H1 (cell line): ENCODE measurements at regions not wholly inside any gene's neighbourhood (a gene's known extent, or its start where the extent isn't known, plus 50 kb on each side); places are given as distances from the start of the nearest gene placed in this dataset.

Experiments
- CTCF ChIA-PET: fragments of 300-600 bp; sonication (Branson Sonifier 250); formaldehyde crosslinking; loops from one replicate; lab custom pipeline; 2021; ENCODE audit not compliant: partially characterized antibody; lab: Charles Lee
- POLR2A ChIA-PET: fragments of 300-600 bp; sonication (Branson Sonifier 250); formaldehyde crosslinking; loops from one replicate; lab custom pipeline; 2021; ENCODE audit warnings: inconsistent platforms; ENCODE audit not compliant: partially characterized antibody; lab: Charles Lee
- DNase-seq, 2 experiments: peaks; one replicate each; pipeline versions ENCODE4 v3.0.0 to v3.0.0-alpha.2; 2010 to 2022; ENCODE audit warnings: low spot score in 2 of 2, low read depth in 1 of 2, mixed read lengths in 1 of 2
- FAIRE-seq: peaks from 2 replicates; lab custom pipeline; 2011; peaks lifted over from hg19 to GRCh38; lab: Jason Lieb, UNC
- H2AFZ ChIP-seq: 2 replicates; pipeline ENCODE4 v1.8.1; 2012; ENCODE audit warnings: low read length, inconsistent platforms
- H2AK5ac ChIP-seq: 2 replicates; pipeline ENCODE4 v1.6.1; 2013; ENCODE audit warnings: low read depth, low read length
- H2BK120ac ChIP-seq: replicated peaks from 2 replicates; pipeline ENCODE3; 2013; ENCODE audit warnings: low read depth, low read length, inconsistent platforms
- H2BK12ac ChIP-seq: 2 replicates; pipeline ENCODE4 v1.6.1; 2013; ENCODE audit warnings: low read depth, low read length
- H2BK15ac ChIP-seq: 2 replicates; pipeline ENCODE4 v1.6.1; 2013; ENCODE audit warnings: low read length
- H2BK20ac ChIP-seq: 2 replicates; pipeline ENCODE4 v1.6.1; 2013; ENCODE audit warnings: low read length
- H2BK5ac ChIP-seq: 2 replicates; pipeline ENCODE4 v1.6.1; 2013; ENCODE audit warnings: low read depth, low read length
- H3K14ac ChIP-seq: 2 replicates; pipeline ENCODE4 v1.6.1; 2013; ENCODE audit warnings: inconsistent platforms; ENCODE audit not compliant: insufficient read length
- H3K18ac ChIP-seq: 2 replicates; pipeline ENCODE4 v1.6.1; 2013; ENCODE audit warnings: low read length; ENCODE audit errors: extremely low read depth
- H3K23ac ChIP-seq: 2 replicates; pipeline ENCODE4 v1.6.1; 2013; ENCODE audit warnings: inconsistent platforms; ENCODE audit not compliant: insufficient read length
- H3K23me2 ChIP-seq: 2 replicates; pipeline ENCODE4 v1.6.1; 2013; ENCODE audit warnings: low read depth, low read length
- H3K27ac ChIP-seq: 2 replicates; pipeline ENCODE4 v1.6.1; 2011; ENCODE audit warnings: low read depth, low read length, inconsistent platforms
- H3K27me3 ChIP-seq, 4 experiments: replicated peaks in 1 of 4; 1 replicate in 1 of 4; 2 replicates in 3 of 4; pipeline versions ENCODE4 v1.6.1 to v1.8.1; 2011 to 2013; ENCODE audit warnings: low read length in 3 of 4, mild to moderate bottlenecking in 3 of 4, inconsistent platforms in 2 of 4, mixed read lengths in 2 of 4, moderate library complexity in 1 of 4; ENCODE audit not compliant: control insufficient read depth in 3 of 4, insufficient read depth in 3 of 4; ENCODE audit errors: extremely low read depth in 1 of 4
- H3K36me3 ChIP-seq, 4 experiments: 2 replicates each; pipeline versions ENCODE4 v1.6.1 to v1.8.1; 2011 to 2013; ENCODE audit warnings: mild to moderate bottlenecking in 4 of 4, low read length in 3 of 4, moderate library complexity in 2 of 4, control low read depth in 1 of 4, inconsistent platforms in 1 of 4; ENCODE audit not compliant: insufficient read depth in 4 of 4, control insufficient read depth in 2 of 4
- H3K4ac ChIP-seq: replicated peaks from 2 replicates; pipeline ENCODE3; 2013; ENCODE audit warnings: low read length, low read depth, mixed read lengths, inconsistent platforms; ENCODE audit not compliant: insufficient read length
- H3K4me1 ChIP-seq, 4 experiments: replicated peaks in 1 of 4; 1 replicate in 1 of 4; 2 replicates in 3 of 4; pipeline versions ENCODE4 v1.6.1 to v1.8.1; 2011 to 2013; ENCODE audit warnings: low read length in 3 of 4, inconsistent platforms in 2 of 4, mixed read lengths in 1 of 4; ENCODE audit not compliant: insufficient read depth in 4 of 4, control insufficient read depth in 3 of 4
- H3K4me2 ChIP-seq, 2 experiments: 2 replicates each; pipeline versions ENCODE4 v1.6.1 to v1.8.1; 2011 to 2013; ENCODE audit warnings: low read depth in 2 of 2, low read length in 2 of 2, control low read depth in 1 of 2, inconsistent platforms in 1 of 2, mild to moderate bottlenecking in 1 of 2; ENCODE audit not compliant: insufficient read depth in 1 of 2
- H3K4me3 ChIP-seq, 4 experiments: fragments of 200-600, 300-600 bp in 1 of 4; sonication (generic), shearing (Covaris generic), sonication (Bioruptor Twin) in 1 of 4; 2 replicates each; pipeline versions ENCODE4 v1.5.1 to v1.8.1; 2011 to 2016; ENCODE audit warnings: low read length in 4 of 4, low read depth in 3 of 4, control low read depth in 2 of 4, inconsistent platforms in 2 of 4, mild to moderate bottlenecking in 2 of 4, mixed read lengths in 1 of 4, moderate library complexity in 1 of 4; ENCODE audit not compliant: insufficient read depth in 2 of 4; ENCODE audit errors: extremely low read depth in 1 of 4
- H3K56ac ChIP-seq: replicated peaks from 2 replicates; pipeline ENCODE3; 2013; ENCODE audit warnings: low read depth, mild to moderate bottlenecking, mixed read lengths, low read length, inconsistent platforms; ENCODE audit not compliant: insufficient read length
- H3K79me1 ChIP-seq: 2 replicates; pipeline ENCODE4 v1.6.1; 2013; ENCODE audit warnings: low read depth, low read length, control low read depth
- H3K79me2 ChIP-seq, 2 experiments: 2 replicates each; pipeline versions ENCODE4 v1.6.1 to v1.8.1; 2012 to 2013; ENCODE audit warnings: low read length in 2 of 2, mild to moderate bottlenecking in 2 of 2, inconsistent platforms in 1 of 2; ENCODE audit not compliant: insufficient read depth in 2 of 2, control insufficient read depth in 1 of 2
- H3K9ac ChIP-seq, 4 experiments: replicated peaks in 1 of 4; 1 replicate in 1 of 4; 2 replicates in 3 of 4; pipeline versions ENCODE4 v1.6.1 to v1.8.1; 2011 to 2013; ENCODE audit warnings: low read depth in 3 of 4, low read length in 3 of 4, control low read depth in 2 of 4, mild to moderate bottlenecking in 2 of 4, moderate library complexity in 2 of 4, inconsistent platforms in 1 of 4; ENCODE audit errors: extremely low read depth in 1 of 4
- H3K9me3 ChIP-seq, 2 experiments: 2 replicates each; pipeline versions ENCODE4 v1.6.1 to v1.8.1; 2012 to 2013; ENCODE audit warnings: mild to moderate bottlenecking in 2 of 2, moderate library complexity in 2 of 2, control low read depth in 1 of 2, inconsistent platforms in 1 of 2, low read depth in 1 of 2, low read length in 1 of 2, mixed read lengths in 1 of 2; ENCODE audit not compliant: insufficient read depth in 2 of 2
- H4K20me1 ChIP-seq, 2 experiments: replicated peaks in 1 of 2; 2 replicates each; pipeline versions ENCODE3 to v1.8.1; 2011 to 2013; ENCODE audit warnings: inconsistent platforms in 2 of 2, low read length in 2 of 2, mild to moderate bottlenecking in 1 of 2; ENCODE audit not compliant: insufficient read depth in 2 of 2, control insufficient read depth in 1 of 2
- H4K5ac ChIP-seq: 2 replicates; pipeline ENCODE4 v1.6.1; 2013; ENCODE audit warnings: low read length, low read depth, mixed read lengths, inconsistent platforms; ENCODE audit not compliant: insufficient read length
- H4K8ac ChIP-seq: 2 replicates; pipeline ENCODE4 v1.8.0; 2013; ENCODE audit warnings: mild to moderate bottlenecking, moderate library complexity, low read length, inconsistent platforms; ENCODE audit not compliant: insufficient read depth; ENCODE audit errors: extremely low read depth
- H4K91ac ChIP-seq: replicated peaks from 2 replicates; pipeline ENCODE3; 2013; ENCODE audit warnings: low read length, mixed read lengths, inconsistent platforms; ENCODE audit not compliant: insufficient read length
- BACH1 ChIP-seq: IDR thresholded peaks from 2 replicates; pipeline ENCODE4 v1.6.1; 2012; ENCODE audit warnings: low read length, improper control_type of control experiment
- GABPA ChIP-seq: IDR thresholded peaks from 2 replicates; pipeline ENCODE4 v1.6.1; 2011; ENCODE audit warnings: mild to moderate bottlenecking, low read length, moderate library complexity, borderline replicate concordance; ENCODE audit not compliant: insufficient read depth
- HDAC2 ChIP-seq, 2 experiments: fragments of 300-600 bp in 1 of 2; sonication (generic) in 1 of 2; IDR thresholded peaks; 2 replicates each; pipeline ENCODE4 v1.6.1; 2011 to 2012; ENCODE audit warnings: low read depth in 2 of 2, low read length in 2 of 2, mild to moderate bottlenecking in 2 of 2, moderate library complexity in 2 of 2, borderline replicate concordance in 1 of 2, inconsistent platforms in 1 of 2
- POU5F1 ChIP-seq: IDR thresholded peaks from 2 replicates; pipeline ENCODE4 v1.6.1; 2011; ENCODE audit warnings: low read depth, mild to moderate bottlenecking, low read length, moderate library complexity
- RAD21 ChIP-seq, 2 experiments: IDR thresholded peaks in 1 of 2; conservative IDR thresholded peaks in 1 of 2; 2 replicates each; pipeline ENCODE4 v1.6.1; 2011; ENCODE audit warnings: low read depth in 2 of 2, low read length in 2 of 2, improper control_type of control experiment in 1 of 2, inconsistent platforms in 1 of 2, mild to moderate bottlenecking in 1 of 2, moderate library complexity in 1 of 2
- RBBP5 ChIP-seq: IDR thresholded peaks from 2 replicates; pipeline ENCODE4 v1.7.1; 2012; ENCODE audit warnings: low read depth, mild to moderate bottlenecking, inconsistent platforms, low read length, moderate library complexity, borderline replicate concordance
- SP1 ChIP-seq: IDR thresholded peaks from 2 replicates; pipeline ENCODE4 v1.6.1; 2011; ENCODE audit warnings: low read depth, low read length
- SP2 ChIP-seq: IDR thresholded peaks from 2 replicates; pipeline ENCODE4 v1.6.1; 2012; ENCODE audit warnings: mild to moderate bottlenecking, low read length, inconsistent platforms
- TBP ChIP-seq: IDR thresholded peaks from 2 replicates; pipeline ENCODE4 v1.6.1; 2011; ENCODE audit warnings: low read depth, low read length, improper control_type of control experiment
- WGBS, 2 experiments: shearing (Covaris generic) in 1 of 2; methylation state at CpG; one replicate each; pipeline versions ENCODE4 v1.1.6 to v1.1.7; 2013 to 2015; ENCODE audit warnings: low lambda C conversion rate in 2 of 2, mixed read lengths in 2 of 2, inconsistent platforms in 1 of 2, low coverage in 1 of 2, missing lambda C conversion rate in 1 of 2; ENCODE audit not compliant: insufficient replicate concordance in 2 of 2, insufficient coverage in 1 of 2, insufficient read length in 1 of 2; ENCODE audit errors: extremely low coverage in 1 of 2, missing lambda C conversion rate in 1 of 2; 5-methylcytosine and 5-hydroxymethylcytosine counted together
- TF ChIP-seq, protein P1 (sequence below), 3 experiments: IDR thresholded peaks; 1 replicate in 2 of 3; 2 replicates in 1 of 3; pipeline versions ENCODE4 v1.5.1 to v1.6.1; 2011; ENCODE audit warnings: low read length in 3 of 3, mild to moderate bottlenecking in 3 of 3, inconsistent platforms in 2 of 3, low read depth in 1 of 3, moderate library complexity in 1 of 3; ENCODE audit not compliant: insufficient read depth in 1 of 3; ENCODE audit errors: control extremely low read depth in 1 of 3

DNA sequence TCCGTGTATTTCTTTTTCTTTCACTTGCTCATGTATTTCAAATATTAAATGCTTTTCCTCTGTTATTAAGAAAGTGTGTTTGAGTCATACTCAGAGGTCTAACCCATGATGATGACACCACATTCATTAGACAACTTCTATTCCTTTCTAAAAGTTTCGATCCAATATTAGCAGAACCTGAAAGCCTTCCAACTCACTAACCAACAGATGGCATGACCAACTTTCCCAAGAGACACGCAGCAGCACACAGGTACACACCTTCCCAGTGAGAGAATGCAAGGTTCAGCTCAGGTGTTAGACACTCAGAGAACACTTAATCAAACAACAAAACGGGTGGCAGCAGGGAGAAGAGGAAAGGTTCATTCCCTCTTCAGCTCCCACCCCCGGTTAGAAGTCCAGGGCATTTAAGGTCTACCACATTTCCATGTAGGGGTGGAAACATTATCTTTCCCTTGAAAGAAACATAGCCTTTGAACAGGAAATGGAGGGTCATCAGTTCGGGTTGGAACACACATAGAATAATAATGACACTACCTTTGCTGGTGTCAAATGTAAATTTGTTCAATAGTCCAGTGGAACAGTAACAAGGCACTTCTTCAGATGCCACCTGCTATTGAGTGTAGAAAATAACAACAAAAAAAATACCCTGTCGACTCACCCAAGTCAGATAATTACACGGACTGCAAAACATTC lies 404.2 kb downstream of the COG6 start:
- no peak overlapping the region for H3K56ac ChIP-seq
- peaks cover 0 to 4% (median 0%) of the 10 kb centered on the region in 4 experiments; a peak in 1 of 7 replicates for H3K4me1 ChIP-seq
- H2BK12ac ChIP-seq = no peak overlapping the region
- H2AFZ ChIP-seq = no peak overlapping the region
- CTCF ChIA-PET = interaction anchor here (0.6 to 1.2 kb wide), 5 partner anchors 9 to 531 kb away, joined by 3 read pairs; no protein-coding TSS in a partner anchor
- no peak overlapping the region for H3K18ac ChIP-seq
- H3K4ac ChIP-seq = no peak overlapping the region
- H3K4me3 ChIP-seq = no peak overlapping the region
- H3K27me3 ChIP-seq = no peaks in the 10 kb centered on the region
- no peak overlapping the region for H4K91ac ChIP-seq
- H3K79me1 ChIP-seq = no peaks in the 10 kb centered on the region
- H2AK5ac ChIP-seq = no peak overlapping the region
- no peak overlapping the region for H3K23ac ChIP-seq
- no peaks in the 10 kb centered on the region for H3K79me2 ChIP-seq
- WGBS, 2 experiments = 86% methylated on average over 8 of the region's 8 CpGs; no CpG with 5 or more reads in 1 of the 2 experiments
- no peak overlapping the region for H3K14ac ChIP-seq
- H2BK120ac ChIP-seq = no peak overlapping the region
- H3K9me3 ChIP-seq = no peaks in the 10 kb centered on the region
- DNase-seq (no peak), FAIRE-seq (no peak)
- POLR2A ChIA-PET = no interaction called here
- no peak overlapping the region for H4K5ac ChIP-seq
- H2BK20ac ChIP-seq = no peak overlapping the region
- H3K9ac ChIP-seq = no peak overlapping the region
- no peaks in the 10 kb centered on the region for H3K36me3 ChIP-seq
- H3K23me2 ChIP-seq = no peaks in the 10 kb centered on the region
- H4K8ac ChIP-seq = no peak overlapping the region
- H3K4me2 ChIP-seq = no peak overlapping the region
- H3K27ac ChIP-seq = no peak overlapping the region
- H2BK5ac ChIP-seq = no peak overlapping the region
- no peak overlapping the region for H2BK15ac ChIP-seq
- H4K20me1 ChIP-seq = no peaks in the 10 kb centered on the region
- TF ChIP-seq BACH1 = no peak
- no peak for TF ChIP-seq HDAC2 (IDR thresholded peaks at IDR 0.05; ENCODE audit: borderline replicate concordance in 1 of 2, low read depth in 2 of 2, low read length in 2 of 2)
- no peak for TF ChIP-seq GABPA
- no peak for TF ChIP-seq RAD21 (IDR thresholded peaks at IDR 0.05 in 1 of 2, conservative IDR thresholded peaks at IDR 0.05 in 1 of 2; ENCODE audit: low read depth in 2 of 2, low read length in 2 of 2)
- TF ChIP-seq POU5F1 = no peak
- no peak for TF ChIP-seq SP1
- TF ChIP-seq, protein P1, sequence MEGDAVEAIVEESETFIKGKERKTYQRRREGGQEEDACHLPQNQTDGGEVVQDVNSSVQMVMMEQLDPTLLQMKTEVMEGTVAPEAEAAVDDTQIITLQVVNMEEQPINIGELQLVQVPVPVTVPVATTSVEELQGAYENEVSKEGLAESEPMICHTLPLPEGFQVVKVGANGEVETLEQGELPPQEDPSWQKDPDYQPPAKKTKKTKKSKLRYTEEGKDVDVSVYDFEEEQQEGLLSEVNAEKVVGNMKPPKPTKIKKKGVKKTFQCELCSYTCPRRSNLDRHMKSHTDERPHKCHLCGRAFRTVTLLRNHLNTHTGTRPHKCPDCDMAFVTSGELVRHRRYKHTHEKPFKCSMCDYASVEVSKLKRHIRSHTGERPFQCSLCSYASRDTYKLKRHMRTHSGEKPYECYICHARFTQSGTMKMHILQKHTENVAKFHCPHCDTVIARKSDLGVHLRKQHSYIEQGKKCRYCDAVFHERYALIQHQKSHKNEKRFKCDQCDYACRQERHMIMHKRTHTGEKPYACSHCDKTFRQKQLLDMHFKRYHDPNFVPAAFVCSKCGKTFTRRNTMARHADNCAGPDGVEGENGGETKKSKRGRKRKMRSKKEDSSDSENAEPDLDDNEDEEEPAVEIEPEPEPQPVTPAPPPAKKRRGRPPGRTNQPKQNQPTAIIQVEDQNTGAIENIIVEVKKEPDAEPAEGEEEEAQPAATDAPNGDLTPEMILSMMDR (IDR thresholded peaks at IDR 0.05; ENCODE audit: control extremely low read depth in 1 of 3, insufficient read depth in 1 of 3, low read depth in 1 of 3, low read length in 3 of 3) = no peak
- no peak for TF ChIP-seq TBP
- TF ChIP-seq SP2 = no peak
- TF ChIP-seq RBBP5 = no peak
